ENCODE measurements at regions not wholly inside any gene's neighbourhood (a gene's known extent, or its start where the extent isn't known, plus 50 kb on each side); places are given as distances from the start of the nearest gene placed in this dataset.
"Not testable (repeated sequence)": the region's sequence is repeated elsewhere in the genome, so short reads cannot be mapped to it uniquely, and the experiment has no call there.

DNA sequence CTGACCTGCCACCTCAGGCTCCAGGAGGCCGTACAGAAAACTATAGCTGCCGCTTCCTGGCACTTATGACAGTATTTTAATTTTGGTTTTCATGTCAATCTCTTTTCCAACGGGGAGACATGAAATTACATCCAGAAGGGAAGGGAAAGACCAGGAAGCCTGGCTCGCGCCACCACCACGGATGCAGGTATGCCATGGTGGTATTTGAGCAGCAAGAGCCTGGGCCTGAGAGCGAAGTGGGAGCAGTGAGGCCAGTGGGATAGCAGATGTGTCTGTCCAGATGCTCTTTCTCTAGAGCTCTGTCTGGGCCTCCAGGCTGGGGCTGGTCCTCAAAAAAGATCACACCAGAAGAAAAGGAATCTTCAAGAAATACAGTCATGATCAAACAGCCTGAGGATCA is 82.5 kb upstream of the CPEB2 start:
- DNase-seq (ENCODE audit: low read depth), result no peak

DNA sequence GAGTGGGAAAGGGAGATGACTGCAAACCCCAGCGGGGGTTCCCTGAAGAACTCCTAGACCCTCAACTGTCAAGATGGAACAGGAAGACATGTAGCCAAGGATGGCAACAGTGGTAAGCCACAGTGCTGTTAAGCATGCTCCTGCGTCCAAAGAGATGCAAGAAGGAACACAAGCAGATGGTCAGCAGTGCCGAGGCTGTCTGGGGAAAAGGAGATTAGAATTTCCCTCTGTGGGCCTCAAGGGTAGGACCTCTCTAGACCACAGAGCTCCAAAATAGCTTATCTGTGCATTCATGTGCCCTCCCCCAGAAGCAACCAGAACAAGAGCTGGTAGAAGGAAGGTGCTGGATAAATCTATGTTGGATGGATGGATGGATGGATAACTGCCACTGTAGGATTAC is 82.0 kb upstream of the CPEB2 start:
- DNase-seq (ENCODE audit: low read depth), result no peak

DNA sequence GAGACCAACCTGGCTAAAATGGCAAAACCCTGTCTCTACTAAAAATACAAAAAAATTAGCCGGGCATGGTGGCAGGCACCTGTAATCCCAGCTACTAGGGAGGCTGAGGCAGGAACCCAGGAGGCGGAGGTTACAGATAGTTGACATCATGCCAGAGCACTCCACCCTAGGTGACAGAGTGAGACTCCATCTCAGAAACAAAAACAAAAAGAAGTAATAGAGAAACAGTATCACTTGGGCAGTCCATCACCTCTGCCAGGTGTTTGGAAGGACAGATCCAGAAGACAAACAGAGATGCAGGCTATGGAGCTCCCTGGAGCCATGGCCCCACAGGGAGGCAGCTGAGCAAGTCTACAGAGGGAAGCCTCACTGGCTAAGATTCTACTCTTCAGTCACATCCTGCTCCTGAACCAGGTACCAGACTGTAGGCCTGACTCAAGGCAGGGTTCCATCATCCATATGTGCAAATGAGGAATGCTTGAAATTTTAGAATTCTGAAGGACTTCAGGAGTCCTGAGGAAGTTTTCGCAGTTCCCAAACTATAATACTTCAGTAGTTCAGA is 81.4 kb upstream of the CPEB2 start:
- DNase-seq (ENCODE audit: low read depth), result no peak

DNA sequence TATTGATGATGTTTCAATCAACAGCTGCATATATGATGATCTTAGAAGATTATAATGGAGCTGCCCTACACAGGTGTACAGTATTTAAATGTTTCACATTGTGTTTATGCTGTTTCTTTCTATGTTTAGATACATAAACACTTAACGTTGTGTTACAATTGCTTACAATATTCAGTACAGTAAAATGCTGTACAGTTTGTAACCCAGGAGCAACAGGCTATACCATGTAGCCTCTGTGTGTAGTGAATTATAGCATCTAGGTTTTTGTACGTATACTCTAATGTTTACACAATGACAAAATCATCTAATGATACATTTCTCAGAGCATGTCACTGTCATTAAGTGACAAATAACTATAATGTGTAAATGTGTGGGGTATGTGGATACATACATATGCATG is 80.5 kb upstream of the CPEB2 start:
- DNase-seq (ENCODE audit: low read depth), result not testable (repeated sequence)

DNA sequence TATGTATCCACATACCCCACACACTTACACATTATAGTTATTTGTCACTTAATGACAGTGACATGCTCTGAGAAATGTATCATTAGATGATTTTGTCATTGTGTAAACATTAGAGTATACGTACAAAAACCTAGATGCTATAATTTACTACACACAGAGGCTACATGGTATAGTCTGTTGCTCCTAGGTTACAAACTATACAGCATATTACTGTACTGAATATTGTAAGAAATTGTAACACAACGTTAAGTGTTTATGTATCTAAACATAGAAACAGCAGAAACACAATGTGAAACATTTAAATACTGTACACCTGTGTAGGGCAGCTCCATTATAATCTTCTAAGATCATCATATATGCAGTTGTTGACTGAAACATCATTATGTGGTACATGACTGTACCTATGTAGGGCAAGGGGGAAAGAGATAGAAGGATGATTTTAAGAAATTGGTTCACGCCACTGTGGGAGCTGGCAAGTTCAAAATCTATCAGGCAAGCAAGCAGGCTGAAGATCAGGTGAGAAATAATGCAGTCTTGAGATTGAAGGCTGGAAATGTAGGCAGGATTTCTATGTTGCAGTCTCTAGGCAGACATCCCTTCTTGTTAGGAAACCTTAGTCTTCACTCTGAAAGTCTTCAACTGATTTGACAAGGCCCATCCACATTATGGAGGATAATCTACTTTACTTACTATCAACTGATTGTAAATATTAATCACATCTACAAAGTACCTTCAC is 78.0 kb upstream of the CPEB2 start:
- no peak for DNase-seq (ENCODE audit: low read depth)

DNA sequence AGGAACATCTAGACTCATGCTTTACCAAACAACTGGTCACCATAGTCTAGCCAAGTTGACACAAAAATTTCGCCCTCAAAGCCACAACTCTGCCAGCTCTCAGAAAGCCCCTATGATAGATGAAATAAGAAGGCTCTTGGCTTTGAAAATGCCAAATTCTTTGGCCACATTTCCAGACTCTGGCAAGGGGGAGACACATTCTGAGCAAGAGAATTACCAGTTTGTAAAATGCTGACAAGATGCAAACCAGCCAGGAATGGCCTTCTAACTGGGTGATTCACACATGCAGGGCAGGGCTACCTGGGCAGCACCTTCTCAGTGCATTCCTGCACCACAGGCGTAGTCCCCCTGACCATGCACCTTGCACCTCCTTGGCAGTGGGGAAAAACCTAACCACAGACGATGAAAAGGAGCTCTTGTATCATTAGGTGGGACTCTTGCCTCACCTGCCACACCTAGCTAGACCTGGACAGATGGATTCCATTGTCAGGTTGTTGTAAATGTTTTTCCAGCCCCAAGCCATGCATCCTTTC is 77.4 kb upstream of the CPEB2 start:
- no peak for DNase-seq (ENCODE audit: low read depth)

DNA sequence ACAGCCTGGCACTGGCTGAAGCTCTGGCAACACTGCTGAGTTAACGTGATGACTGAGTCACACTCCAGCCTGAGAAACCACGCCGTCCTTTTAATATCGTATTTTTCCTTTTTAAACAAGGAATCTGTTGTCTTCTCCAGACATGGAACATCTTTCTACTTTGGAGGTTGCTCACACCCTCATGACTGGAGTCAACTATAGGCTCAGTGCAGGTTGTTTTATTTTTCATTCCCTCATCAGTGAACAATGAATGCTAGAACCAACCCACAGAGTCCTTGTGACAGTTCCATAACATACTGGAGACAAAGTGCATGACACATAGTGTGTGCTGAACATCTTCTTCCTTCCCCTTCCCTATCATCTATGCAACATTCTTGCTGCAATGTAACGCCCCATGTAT is 76.8 kb upstream of the CPEB2 start:
- no peak for DNase-seq (ENCODE audit: low read depth)

DNA sequence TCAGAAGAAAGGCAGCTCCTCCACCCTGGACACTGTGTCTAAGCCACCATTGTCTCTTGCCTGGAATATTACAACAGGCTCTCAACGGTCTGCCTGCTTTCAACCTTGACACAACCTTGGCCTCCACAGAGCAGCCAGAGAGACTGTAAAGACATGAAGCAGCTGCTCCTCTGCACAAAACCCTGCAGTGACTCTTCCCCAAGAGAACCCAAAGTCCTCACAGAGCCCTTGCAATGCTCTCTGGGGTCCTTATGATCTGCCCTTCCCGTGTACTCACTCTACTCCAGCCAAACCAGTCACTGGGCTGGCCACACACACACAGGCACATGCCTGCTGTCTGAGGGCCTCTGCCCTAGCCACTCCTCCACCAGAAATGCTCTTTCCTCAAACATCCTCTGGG is 75.9 kb upstream of the CPEB2 start:
- DNase-seq (ENCODE audit: low read depth), result no peak

DNA sequence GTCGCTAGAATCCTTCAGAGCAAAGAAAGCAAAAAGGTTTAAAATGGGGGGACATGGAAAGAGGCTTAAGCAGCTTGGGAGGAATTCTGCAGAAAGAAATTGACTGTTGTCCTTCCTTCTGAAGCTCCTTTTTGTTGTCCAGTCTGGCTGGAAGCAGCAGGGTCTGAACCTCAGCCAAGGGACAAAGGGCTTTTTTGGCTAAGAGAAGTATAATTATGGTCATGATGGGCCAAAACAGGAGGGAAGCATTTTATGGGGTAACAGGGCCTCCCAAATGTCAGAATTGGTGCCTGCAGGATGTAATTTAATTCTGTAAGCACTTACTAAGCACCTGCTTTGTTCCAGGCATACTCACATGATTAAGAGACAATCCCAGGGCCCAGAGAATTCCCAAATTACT is 74.2 kb upstream of the CPEB2 start:
- DNase-seq (ENCODE audit: low read depth), result no peak

DNA sequence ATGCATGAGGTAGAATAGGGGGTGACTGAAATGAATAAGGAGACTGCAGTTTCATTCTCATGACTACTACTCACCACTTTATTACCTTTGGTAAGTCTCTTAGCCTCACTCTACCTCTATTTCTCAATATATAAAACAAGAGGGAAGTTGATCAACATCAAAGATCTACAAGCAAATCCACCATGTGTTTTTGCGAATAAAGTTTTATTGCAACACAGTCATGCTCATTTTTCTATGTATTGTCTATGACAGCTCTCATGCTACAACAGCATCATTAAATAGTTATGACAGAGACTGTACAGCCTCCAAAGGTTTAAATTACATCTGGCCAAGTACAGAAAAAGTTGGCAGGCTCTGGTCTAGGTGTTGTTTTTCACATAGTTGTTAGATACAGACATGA is 72.6 kb upstream of the CPEB2 start:
- DNase-seq (ENCODE audit: low read depth), result no peak

DNA sequence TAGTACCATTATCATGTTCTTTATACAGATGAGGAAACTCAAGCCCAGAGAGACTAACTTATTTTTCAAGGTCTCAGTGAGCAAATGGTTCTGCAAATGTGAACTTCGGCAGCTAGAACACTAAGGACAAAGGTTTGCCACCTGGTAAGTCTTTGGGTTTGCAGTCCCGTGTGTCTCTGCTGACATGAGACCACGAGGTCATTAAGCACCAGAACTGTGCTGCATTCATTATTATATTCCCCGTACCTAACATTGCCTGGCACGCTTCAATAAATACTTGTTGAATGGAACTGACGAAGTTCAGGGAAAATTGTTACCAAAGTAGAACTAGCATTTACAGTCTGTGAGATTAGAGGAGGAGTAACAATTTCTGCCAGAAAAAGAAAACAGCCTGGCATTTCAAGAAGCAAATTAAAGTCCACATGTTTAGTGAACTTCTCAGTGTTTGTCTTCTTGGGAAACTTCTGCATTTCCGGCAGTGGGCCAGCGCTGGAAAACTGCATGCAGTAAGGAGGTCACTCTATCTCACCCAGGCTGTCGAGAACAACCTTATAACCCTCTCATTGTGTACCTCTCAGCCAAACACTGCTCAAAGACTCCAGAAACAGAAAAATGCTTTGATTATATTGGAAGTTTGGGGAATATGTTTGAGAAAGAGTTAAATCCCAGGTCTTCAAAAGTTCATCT is 67.4 kb upstream of the CPEB2 start:
- DNase-seq (ENCODE audit: low read depth), result no peak

DNA sequence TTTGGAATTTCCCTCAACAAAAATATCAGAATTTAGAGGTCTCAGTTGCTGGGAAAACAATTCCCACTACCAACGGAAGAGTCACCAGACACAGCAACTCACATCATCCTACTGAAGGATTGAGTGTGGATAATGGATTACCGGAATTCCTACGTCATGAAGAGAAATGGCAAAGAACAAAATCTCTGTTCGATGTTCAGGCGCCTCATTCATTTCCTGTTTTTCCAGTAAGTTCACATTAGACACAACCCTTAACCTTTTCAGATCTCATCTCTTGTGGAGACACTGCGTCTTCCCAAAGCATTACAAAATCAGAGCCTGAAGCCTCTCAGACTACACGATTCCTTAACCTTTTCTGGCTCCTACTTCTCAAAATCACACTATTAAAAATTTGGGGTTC is 58.5 kb upstream of the CPEB2 start:
- no peak for DNase-seq (ENCODE audit: low read depth)

DNA sequence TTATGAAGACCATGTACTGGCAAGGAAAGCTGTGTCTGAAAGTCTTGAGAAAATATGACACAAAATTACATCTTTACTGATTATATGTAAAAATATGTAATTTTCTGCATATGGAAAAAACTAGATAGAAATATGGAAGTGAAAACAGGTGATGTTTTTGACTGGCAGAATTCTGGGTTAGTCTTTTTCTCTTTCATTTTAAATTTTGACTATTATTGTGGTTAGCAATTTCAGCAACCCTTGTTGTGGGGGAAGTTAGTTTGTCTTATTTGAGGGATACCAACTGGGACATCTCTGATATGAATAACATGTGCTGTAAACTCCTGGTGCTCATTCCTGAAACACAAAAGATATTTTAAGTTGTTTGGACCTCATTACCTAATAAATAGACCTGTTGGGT is 49.9 kb upstream of the CPEB2 start:
- DNase-seq (ENCODE audit: low read depth), result no peak

Data from activated T-cell treated with anti-CD3 and anti-CD28 coated beads for 1 hour (primary cell).